ENCODE measurements at regions not wholly inside any gene's neighbourhood (a gene's known extent, or its start where the extent isn't known, plus 50 kb on each side); places are given as distances from the start of the nearest gene placed in this dataset.
"Not testable (repeated sequence)": the region's sequence is repeated elsewhere in the genome, so short reads cannot be mapped to it uniquely, and the experiment has no call there.

DNA sequence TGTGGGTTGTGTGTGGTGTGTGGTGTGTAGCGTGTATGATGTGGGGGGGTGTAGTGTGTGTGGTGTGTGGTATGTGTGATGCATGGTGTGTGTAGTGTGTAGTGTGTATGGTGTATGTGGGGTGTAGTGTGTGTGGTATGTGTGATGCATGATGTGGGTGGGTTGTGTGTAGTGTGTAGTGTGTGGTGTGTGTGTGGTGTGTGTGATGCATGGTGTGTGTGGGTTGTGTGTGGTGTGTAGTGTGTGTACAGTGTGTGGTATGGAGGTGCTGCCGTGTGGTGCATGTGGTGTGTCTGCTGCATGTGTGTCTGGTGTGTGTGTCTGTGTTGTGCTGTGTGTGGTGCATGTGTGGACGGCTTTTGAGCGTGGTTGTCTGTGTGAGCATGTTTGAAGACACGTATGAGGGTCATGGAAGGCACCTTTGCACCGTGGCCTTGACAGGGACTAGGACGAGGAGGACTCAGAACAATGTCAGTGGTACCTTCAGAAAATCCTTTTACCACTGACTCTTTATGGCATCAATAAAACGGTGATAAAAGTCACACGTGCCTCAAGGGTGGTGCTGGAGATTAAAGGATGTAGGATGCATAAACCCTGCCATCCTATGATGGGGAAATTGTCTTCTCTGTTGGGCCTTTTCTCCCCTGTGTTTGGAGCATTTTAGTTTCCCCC is 328.7 kb upstream of the B3GAT1 start:
- DNase-seq: no peak

DNA sequence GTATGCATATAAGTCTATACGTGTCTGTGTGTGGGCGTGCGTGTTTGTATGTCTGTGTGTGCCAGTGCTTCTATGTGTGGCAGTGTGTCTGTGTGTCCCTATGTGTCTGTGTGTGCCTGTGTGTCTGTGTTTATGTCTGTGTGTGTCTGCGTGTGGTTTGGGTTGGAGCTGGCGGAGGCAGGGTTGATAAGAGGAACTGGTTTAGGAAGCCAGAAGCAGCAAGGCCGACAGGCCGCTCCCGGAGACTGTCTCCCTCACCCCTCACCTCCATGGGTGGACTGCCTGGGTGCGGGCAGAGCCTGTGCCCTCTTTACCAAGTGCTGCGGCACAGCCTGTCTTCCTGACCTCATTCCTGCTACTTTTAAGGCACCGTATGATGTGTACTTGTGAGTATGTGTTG is 327.1 kb upstream of the B3GAT1 start:
- DNase-seq: no peak

GRCh38 chr11:134738581-134738980 is 326.5 kb upstream of the B3GAT1 start:
- DNase-seq: no peak

GRCh38 chr11:134737563-134738510 is 325.8 kb upstream of the B3GAT1 start:
- no peak for DNase-seq

- DNase-seq: no peak
Observed at GRCh38 chr11:134736251-134736947, 324.4 kb upstream of the B3GAT1 start.

DNA sequence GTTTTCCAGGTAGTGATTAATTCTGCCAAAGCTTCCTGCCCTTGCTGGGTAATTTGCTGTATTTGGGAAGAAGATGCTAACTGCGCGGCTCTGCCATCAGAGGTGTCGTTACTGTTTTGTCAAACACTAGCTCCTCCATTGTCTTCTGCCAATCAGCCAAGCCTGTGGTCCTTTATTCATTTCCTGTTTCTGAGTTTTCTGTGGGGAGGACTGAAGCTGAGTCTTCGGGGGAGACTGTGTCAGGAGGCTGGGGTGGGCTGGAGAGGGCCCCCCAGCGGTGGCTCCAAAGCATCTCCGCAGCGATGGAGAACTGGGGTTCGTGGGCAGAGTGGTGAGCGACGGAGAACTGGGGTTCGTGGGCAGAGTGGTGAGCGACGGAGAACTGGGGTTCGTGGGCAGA is 322.9 kb upstream of the B3GAT1 start:
- no peak for DNase-seq

DNA sequence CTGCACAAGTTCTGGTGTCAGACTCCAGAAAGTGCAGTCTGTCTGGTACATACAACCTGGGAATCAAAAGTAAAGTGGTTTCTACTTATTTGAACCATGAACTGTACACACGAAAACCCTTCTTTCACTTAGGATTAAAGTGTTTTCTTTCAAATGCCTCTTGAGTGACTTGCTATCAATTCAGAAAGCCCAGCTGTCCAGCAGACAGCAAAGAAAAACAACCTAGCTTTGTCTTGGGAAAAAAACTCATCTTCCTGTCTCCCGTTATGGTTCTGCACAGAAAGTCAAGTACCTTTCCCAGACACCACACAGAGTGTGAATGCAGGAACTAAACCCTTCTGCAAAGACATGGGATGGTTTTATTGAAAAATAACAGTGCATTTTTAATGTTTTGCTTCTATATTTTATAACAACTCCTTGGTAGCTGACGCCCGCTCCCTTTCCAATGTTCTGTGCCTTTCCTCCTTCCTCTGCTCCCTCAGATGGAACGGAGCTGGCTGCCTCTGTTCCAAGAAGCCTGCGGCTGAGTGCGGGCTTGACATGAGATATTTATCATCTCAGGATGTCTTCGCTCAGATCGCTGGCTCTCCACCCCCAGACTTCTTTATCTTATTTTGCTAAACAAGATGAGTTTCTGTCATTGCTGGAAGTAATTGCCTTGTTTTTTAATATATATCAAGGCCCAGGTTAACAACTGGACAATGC is 322.3 kb upstream of the B3GAT1 start:
- no peak for DNase-seq

- no peak for DNase-seq
Observed at GRCh38 chr11:134733646-134734045, 321.6 kb upstream of the B3GAT1 start.

DNA sequence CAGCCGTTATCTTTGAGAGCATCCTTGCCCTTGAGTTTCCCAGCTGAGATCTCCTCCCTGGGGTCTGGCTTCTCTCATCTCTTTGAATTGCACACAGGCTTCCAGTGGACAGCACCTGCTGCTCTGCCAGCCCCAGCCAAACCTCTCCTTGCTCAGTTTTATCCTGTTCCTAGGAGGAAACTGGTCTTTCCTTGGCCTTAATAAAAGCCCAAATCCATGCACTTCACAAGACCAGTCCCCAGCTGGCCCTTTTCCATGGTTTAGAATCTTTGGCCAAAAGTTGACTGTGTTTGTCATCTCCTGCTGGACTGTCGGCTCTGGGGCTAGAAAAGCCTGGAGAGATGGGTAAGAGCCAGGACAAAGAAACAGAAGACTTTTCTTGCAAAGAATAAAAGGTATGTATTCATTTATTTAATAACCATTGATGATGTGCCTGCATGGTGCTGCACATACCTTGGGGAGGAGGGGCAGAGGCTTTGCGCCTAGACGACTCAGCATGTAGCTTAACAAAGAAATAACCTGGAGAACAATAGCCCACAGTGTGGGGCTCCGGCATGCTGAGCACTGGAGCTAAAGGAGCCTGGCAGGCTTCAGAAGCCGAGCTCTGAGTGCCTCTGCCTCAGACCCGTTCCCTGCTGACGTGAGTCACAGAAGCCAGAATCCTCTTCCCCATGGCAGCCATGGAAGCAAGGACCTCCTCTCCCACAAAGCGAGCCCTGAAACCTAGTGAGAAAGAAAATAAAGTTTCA is 319.3 kb upstream of the B3GAT1 start:
- DNase-seq: no peak

DNA sequence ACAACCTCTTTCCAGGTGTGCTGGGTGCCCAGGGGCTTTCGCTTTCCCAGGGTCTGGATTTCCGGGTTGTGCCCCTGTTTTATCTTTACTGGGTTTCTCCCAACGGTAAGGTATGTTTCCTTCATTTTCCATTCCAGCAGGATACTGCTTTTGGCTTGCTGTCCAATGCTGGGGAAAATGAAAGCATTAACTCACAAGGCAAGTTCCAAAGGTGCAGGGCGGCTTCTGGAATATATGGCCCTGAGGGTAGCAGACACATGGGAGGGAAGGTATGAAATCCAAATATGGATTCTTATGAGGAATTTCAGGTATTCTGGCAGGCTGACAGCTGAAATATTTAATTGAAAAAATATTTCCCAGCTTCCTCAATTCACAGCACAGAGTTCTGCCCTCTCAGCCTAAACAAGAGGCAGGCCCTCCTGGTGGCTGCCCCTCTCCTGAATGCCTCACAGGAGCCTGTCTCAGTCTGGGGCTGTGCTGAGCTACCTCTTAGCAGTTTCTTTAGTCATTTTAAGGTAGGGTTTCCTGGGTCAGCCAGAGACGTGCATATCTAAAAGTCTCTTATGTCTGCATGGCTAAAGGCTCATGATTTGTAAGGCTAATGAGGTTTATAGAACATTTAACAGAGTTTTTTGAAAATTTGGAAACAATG is 318.6 kb upstream of the B3GAT1 start:
- no peak for DNase-seq

DNA sequence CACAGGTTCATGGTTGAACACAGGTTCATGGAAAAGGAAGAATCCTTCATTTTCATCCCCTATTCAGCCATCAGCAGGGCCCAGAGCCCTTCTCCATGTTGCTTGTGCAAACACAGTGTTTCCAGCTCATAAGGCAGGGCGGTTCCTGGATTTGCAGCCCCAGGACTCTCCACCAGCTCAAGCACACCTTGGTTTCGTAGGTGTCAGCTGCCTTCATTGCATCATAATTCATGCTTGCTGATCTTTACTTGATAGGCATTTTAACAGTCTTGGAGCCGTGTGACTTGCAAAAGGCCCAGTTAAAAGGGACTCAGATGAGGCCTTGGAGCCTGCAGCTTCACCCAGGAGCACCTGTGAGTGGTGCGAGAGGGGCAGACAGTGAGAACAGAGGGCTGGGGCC is 318.1 kb upstream of the B3GAT1 start:
- DNase-seq: no peak

- DNase-seq: no peak
Observed at GRCh38 chr11:134728186-134728585, 316.1 kb upstream of the B3GAT1 start.

DNA sequence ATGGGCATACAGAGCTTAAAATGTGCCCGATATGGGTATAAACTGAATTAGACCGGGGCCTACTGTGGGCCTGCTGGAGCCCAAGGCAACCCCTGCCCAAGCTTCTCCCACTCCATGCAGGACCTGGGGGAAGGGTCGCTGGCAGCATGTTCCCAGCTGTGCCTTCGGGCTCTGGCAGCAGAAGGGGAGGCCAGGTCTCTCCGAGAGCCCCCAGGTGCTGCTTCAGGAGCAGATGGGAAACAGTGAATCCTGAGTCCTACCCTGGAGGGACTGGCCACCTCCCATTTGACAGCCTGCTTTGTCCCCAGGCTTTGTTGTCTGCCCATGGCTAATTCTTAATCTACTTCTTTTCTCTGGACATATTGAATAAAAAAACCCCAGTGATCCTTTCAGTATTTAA is 315.6 kb upstream of the B3GAT1 start:
- DNase-seq: no peak

GRCh38 chr11:134727204-134727603 is 315.2 kb upstream of the B3GAT1 start:
- DNase-seq: no peak

DNA sequence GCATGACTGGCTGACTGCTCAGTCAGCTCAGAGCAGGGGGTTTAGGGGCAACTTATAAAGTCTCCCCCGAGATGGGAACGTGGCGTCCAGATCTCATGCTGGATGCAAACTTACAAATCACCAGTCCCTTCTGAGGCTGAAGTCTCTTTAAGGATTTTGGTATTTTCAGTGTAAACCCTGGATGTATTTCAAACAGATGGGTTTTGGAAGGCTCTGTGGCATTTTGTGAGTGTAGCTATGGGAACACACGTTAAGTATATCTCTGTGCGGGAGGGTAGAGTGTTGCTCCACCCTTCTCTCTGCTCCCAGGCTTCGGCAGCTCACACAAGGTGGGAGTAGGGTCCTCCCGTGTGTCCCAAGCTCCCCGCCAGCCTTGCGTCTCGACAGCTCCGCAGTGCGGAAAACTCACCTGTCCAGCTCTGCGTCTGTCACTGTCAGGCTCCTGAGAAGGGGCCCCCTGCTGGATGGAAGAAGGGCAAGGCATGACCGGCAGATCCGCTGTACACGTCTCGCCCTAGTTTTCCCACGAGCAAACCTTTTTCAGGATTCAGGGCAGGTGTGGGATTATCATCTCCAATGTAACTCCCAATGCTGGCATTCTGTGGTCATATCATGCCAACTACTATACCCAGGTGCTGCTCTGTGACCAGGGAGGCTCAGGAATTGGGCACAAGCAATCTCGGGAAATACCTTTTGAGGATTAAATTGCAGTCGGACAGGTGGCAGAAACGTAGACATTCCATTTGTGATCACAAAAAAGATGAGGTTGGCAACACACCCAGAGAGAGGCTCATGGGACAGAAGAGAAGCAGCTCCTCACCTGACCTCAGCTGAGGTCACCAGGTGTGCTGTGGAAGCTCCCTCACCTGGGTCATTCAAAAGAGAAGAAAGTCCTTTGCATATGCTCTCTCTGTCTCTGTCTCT is 313.9 kb upstream of the B3GAT1 start:
- DNase-seq: no peak

GRCh38 chr11:134725211-134725610 is 313.2 kb upstream of the B3GAT1 start:
- no peak for DNase-seq

DNA sequence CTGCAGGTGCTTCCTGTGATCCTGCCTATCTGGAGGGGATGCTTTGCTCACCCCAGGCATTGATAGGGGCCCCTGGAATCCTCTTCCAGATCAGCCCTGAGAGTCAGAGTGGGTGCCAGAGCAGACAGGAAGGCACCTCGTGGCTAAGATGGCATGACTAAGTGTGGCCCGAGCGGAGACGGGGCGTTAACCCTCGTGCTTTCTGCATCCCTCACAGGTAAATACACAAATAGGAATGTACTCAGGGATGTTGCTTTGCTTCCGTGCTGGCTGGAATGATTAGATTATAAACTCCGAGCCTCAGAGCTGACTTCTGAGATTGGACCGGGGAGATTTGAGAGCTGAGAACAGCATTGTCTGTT is 312.7 kb upstream of the B3GAT1 start:
- no peak for DNase-seq

DNA sequence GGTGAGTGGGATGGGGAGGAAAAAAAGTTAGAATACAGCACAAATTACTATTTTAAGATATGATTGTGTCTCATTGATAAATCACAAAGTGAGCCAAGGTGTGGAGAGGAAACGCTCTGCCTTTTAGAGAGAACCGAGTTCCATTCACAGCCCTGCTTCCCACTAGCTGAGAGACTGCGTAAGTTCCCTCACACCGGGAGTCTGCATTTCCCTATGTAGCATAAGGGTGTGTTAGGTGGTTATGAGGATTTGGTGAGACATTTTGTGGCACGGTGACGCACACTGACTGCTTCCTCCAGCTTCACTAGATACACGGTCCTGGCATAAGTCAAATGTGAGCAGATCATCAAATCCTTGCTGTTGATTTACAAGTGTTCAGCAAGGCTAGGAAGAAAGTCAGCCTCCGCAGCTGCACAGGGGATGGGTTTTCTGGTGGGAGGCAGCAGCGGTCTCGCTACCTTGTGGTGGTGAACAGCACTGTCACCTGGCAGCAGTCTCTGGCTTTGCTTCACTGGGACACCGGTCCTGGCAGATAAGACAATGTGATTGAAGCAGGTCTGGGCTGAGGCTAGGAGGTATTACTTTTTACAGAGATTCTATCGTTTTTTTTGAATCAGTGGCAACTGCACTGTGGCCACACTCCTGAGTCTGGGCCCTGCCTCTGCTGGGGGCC is 312.2 kb upstream of the B3GAT1 start:
- no peak for DNase-seq

DNA sequence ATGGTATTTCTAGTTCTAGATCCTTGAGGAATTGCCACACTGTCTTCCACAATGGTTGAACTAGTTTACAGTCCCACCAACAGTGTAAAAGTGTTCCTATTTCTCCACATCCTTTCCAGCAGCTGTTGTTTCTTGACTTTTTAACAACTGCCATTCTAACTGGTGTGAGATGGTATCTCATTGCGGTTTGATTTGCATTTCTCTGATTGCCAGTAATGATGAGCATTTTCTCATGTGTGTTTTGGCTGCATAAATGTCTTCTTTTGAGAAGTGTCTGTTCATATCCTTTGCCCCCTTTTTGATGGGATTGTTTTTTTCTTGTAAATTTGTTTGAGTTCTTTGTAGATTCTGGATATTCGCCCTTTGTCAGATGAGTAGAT is 308.6 kb upstream of the B3GAT1 start:
- DNase-seq: not testable (repeated sequence)

All from T-helper 1 cell (primary cell).